UCSD-AML1 (cell line): ENCODE measurements at regions not wholly inside any gene's neighbourhood (a gene's known extent, or its start where the extent isn't known, plus 50 kb on each side); places are given as distances from the start of the nearest gene placed in this dataset.

Experiments used
- DNase-seq: peaks from one replicate; lab custom pipeline; 2025; ENCODE audit not compliant: unreplicated experiment; lab: John Stamatoyannopoulos, UW

DNA sequence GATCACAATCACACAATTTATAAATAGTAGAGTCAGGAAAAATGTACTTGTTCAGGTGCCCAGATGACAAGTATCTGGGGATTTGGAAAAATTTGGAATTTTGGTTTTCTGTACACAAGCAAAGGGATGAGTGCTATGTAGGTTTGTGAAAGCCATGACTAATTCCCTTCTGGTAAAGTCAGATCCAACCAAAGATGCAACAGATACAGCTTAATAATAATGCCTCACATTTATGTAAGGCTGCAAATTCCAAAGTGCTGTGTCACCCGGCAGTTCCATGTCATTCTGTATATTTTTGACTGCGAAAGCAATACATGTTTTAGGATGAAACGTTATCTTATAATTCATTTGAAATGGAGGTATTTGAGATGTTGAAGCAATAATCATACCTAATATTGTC, 102.7 kb upstream of the AGBL1 start:
- no peak for DNase-seq

DNA sequence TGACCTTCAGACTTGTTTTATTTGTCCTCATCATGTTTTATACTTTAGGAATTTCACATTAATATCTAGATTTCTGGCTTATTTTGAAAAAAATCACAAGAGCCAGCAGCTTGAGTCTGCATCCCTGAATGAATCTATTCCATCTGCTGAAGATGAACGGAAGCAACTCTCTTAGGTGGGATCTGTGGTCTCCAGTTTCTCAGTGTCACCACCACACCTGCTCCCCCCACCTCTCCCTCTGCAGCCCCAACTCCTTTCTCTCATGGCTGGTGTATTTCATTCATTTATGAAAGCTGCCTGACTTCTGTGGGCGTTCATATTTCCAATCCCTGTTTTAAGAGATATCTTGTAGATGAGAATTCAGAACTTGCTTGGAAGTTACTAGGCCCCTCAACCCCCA, 102.1 kb upstream of the AGBL1 start:
- no peak for DNase-seq

DNA sequence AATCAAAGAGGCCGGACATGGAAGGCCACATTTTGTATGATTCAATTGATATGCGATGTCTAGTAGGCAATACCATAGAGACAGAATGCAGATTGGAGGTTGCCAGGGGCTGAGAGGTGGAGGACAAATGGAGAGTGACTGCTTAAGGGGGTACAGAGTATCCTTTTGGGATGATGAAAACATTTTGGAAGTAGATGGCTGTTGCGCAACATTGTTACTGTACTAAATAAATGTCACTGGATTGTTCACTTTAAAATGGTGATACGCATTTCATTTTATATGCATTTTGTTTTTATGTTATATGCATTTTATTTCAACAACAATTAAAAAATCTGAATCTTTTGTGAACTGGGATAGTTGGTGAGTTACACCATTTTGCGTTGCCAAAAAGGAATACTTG, 99.7 kb upstream of the AGBL1 start:
- no peak for DNase-seq

DNA sequence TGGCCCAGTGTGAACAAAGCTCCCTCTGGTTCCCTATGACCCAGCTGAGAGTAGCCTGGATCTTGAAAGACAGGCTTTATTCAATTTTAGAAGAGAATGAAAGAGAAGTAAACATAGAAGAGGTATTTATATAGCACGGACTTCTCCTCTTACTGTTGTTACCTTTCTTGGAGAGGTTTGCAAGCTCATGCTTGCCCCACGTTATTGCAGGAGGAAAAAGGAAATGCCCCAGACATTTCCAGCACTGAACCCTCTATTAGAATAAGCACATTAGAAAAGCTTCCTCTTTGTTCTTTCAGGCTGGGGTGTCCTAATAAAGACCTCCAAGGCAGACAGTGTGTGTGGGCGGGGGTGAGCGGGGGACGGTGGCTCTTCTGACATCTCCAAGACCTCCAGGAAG, 98.7 kb upstream of the AGBL1 start:
- DNase-seq = no peak

DNA sequence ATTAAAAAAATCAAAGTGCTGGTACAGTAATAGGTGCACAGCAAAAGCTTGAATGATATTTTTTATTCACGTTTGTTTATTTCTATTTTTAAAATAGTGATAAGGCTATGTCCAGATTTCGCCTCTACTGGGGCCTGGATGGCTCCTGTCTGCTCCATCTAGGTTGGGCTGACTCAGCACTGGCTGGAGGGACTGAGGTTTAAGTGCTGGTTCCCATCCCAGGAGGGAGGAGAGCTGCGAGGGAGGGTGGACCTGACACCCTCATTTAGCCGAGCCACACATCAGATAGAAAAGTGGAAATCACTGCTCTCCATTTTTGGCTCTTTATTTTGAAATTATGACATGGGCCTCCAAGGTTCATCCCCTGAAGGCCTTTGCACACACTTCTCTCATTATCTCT, 95.4 kb upstream of the AGBL1 start:
- DNase-seq = no peak

DNA sequence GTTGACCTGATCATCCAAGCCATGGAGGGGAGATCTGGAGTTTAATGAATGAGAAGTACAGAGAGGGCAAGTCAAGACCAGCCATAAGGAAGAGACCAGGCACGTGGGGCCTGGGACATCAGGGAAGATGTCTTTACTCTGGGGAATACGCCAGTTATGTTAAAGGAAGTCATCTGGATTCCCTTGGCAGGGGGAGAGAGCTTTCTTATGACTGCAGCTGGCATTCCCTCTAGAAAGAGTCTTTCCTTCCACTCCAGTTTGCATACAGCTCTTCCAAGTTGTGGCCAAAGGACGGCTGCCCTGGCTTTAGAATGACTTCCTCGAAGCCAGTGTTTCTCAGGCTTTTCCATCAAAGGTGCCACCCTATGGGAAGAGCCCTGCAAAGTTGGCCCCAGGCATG, 93.6 kb upstream of the AGBL1 start:
- DNase-seq = no peak

DNA sequence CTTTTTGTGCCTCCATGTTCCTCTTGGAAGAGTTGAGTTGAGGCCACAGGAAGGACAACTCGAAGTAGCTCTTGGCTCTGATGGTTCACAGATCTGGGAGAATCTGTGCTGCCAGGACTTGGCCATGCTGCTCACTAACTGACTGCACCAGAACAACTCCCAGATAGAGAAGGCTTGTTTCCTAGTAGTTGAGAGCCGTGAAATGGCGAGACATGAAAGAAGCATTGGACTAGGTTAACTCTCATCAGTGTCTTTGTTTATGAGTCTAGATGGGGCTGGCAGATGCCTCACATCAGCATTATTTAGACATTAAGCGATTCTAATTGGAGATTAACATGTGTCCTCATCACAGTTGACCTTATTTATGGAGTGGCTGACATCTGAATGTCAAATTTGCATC, 92.9 kb upstream of the AGBL1 start:
- DNase-seq = no peak

DNA sequence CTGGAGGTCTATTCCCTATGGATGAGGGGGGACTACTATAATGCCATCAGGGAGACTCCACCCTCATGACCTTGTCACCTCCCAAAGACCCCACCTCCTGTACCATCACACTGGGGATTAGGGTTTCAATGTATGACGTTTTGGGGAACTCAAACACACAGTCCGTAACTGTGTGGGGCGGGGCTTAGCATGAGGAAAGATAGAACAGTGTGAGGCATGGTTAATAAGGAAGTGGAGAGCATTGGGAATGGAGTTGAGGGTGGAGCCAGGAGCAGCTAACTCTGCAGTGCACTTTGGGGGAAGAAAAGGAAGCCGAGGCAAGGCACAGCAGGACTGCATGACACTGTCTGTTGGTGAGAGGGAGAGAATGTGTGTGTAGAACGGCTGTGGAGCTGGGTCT, 90.9 kb upstream of the AGBL1 start:
- DNase-seq = no peak

DNA sequence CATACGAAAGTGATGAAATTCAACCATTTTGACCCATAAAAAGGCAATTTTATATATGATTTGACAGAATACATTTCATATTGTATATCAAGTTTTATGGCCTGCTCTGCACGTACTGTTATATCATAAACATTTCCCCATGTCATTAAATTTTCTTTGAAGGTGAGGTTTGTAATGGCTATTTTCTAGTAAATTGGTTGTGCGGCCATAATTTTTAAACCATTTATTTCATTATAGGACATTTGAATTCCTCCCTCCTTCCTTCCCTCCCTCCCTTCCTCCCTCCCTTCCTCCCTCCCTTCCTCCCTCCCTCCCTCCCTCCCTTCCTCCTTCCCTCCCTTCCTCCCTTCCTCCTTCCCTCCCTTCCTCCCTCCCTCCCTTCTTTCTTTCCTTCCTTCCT, 87.4 kb upstream of the AGBL1 start:
- DNase-seq = no peak

DNA sequence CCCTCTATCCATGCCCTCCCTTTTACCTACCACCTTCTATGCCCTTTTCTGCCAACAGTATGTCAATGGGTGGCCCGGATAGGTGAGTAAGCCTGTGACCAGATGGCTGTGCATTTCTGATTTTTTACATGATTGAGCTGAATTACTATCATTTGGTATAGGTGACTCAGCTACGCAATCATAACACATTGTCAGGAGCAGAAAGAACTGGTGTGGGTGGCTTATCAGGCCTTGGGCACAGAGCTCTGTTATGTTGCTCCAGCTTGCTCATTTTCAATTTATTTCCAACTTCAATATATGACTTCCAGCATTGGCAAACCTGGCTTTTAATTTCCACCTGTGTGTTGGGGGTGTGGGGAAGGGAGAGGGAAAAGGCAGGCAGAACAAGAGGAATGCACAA, 86.6 kb upstream of the AGBL1 start:
- DNase-seq = no peak

DNA sequence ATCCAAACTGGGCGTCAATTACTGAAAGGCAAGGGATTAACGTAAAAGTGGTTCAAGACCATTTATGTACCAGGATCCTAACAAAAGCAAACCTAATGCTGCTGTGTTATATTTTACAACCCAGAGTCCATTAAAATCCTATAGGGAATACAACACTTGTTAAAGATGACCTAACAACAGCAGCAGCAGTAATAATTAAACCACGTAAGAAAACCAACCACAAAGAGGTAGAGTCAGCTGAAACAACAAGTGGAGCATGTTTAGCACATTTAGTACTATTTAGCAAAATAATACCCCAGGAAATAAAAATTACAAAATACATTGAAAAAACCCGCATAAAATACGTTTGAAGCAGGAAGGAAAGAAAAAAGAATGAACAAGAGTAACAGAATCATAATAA, 82.1 kb upstream of the AGBL1 start:
- DNase-seq = no peak

DNA sequence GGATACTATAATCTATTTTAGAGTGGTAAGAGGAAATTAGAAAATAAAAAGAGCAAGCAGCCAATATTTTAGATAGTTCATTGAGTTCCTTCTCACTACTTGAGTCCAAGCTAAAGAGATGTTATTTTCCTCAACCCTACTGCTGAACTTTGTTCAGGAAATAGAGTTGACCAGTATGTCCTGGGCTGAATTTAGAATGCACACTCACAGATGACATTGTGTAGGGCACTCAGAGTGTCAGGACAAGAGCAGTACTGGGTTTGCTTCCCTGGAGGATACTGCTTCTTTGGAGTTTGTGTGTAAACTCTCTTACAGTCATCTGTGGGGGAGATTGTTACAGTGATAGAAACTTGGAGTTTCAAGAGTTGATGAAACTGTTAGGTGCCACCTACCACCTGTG, 80.0 kb upstream of the AGBL1 start:
- no peak for DNase-seq

DNA sequence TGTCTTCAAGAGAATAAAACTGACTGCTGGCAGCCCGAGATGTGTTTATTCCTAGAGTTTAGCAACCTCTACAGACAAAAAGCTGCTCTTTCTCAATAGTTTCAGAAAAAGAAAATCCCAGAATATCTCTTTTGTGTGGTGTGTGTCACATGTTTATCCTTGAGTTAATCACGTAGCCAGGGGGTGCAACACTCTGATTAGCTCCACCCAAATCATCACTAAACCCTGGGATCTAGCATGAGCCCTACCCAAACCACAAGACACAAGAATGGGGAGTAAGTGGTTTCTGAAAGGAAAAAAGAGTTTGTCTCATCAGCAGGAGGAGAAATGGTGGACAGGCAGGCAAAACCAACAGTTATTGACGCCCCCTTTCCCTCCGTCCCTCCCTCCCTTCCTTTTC, 78.5 kb upstream of the AGBL1 start:
- no peak for DNase-seq

DNA sequence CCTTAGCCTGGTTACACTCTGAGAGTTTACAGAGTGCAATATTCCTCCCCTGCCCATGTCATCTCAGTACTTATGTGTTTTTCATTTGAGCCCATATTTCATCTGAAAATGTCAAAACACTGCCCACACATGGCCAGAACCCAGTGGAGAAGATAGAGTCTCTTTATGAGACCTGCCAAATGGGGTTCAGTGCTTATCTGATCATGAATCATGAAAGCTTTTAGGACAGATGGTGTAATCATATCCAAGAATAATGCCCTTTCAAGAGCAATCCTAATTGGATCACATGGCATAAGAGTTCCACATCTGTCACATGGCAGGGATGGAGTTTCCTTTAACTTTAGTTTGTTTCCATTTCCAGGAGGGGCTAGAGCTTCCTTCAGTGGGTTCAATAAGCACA, 77.2 kb upstream of the AGBL1 start:
- DNase-seq = no peak

DNA sequence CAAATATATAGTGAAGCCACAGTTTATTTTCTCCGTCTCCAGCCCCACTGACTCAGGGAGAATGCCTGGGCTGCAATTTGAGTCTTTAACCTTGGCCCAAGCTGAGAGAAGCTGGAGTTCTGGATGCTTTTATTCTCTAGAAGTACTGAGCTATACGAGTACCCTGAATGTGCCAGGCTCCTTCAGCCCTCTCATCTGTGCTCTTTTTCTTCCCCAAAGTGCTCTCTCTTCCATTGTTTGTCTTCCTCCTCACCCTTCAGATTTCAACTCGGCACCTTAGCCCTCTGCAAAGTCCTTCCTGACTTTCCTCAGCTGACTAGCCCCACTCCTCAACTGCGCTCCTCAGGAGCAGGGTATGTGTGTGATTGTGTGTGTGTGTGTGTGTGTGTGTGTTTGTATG, 75.6 kb upstream of the AGBL1 start:
- no peak for DNase-seq

DNA sequence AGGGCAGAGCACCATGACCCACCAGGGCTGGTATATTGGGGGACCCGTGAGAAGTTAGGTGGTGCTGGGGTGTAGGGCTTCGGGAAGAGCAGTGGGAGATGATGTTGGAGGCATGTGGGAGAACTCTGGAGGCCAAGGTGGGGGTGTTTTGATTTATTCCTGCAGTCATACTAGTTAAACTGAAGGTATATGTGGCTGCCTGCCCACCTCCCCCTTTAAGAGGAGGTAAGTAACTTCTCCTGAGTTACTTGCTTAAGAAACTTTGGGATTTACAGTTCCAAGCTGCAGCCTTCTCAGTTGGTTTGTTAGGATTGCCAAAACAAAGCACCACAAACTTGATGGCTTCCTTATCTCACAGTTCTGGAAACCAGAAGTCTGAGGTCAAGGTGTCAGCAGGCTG, 73.1 kb upstream of the AGBL1 start:
- no peak for DNase-seq

DNA sequence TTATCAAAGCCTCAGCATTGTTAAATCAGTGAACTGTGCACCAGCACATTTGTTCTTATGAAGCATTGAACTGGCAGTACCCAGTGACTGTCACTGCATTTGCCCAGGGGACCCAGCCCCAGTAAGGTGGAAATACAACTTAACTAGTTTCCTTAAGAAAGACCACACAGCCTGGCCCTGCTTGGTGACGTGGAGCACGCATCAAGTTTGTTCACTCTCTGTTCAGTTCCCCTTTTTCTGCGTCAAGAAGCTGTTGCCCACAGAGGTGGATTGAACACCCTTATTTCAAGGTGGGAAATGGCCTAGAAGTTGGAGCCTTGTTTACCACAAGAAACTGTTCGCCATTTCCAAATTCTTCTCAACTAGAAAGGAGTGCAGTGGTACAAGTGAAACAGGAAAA, 69.9 kb upstream of the AGBL1 start:
- DNase-seq = no peak

DNA sequence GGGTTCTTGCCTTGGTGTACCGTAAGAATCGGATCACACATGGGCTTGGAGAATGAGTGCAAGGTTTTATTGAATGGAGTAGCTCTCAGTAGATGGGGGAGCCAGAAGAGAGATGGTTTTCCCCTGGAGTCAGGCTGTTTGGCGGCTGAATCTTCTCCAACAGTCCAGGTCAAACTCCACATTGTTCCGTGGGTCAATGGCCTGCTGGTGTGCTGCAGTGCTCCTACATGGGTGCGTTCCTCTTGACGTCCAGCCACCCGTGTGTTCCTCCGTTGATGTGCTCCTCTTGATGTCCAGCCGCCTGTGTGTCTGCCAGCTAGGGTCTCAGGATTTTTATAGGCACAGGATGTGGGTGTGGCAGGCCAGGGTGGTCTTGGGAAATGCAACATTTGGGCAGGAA, 69.3 kb upstream of the AGBL1 start:
- DNase-seq = no peak

DNA sequence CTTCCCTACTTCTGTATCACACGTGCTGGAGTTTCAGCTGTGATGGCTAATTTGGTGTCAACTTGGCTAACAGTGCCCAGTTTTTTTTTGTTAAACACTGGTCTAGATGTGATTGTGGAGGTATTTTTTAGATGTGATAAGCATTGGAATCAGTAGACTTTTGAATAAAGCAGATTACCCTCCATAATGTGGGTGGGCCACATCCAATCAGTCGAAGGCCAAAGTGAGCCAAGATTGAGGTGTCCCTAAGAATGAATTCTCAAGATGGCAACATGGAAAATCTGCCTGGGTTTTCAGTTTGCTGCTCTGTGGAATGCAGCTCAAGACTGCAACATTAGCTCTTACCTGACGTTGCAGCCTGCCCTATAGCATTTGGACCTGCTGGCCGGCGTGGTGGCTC, 68.8 kb upstream of the AGBL1 start:
- no peak for DNase-seq

DNA sequence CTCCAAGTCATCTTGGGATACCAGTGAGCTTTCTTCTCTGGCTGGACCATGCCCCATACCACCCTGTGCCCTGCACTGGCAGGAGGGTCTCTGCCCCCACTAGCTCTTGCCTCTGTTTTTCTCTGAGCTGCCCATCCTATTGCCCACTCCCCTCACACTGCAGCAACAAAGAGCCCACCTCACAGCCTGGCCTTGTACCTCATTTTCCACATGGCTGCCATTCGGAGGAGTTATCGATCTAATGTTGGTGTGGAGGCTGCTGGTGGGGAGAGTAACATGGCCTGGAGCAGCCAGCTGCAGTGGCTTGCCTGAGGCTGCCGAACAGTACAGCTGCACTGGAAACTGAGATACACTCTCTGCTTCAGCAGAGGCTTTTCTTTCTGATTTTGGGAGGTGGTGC, 65.7 kb upstream of the AGBL1 start:
- DNase-seq = no peak

DNA sequence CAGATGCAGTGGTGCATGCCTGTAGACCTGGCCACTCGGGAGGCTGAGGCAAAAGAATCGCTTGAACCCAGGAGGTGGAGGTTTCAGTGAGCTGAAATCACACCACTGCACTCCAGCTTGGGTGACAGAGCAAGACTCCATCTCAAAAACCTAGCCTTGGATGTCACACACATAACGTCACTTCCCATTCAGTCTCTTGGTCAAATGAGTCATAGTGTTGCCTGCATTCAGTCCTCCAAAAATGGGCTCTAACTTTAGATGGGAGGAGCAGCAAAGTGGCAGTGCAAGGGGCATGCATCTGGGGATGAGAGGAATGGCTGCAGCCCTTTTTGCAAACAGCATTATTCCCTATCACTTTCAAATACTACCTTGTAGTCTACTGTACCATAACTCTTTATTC, 62.9 kb upstream of the AGBL1 start:
- DNase-seq = no peak

DNA sequence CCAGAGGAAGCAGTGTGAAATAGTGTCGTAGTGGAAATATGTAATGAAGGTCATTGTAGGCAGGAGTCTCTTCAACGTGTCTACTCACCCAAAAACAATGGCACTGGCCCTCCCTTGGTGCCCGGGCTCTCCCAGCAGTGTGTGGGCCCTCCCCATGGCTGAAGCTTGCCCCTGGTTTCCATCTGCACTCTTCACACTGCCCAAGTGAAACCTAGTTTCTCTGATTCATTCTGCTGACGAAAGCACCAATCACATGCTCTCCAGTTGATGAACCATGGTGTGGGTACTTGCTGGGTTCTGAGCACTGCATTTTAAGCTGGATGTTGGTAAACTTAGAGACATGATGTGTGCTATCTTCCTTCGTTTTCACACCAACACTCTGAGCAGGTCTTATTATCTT, 61.0 kb upstream of the AGBL1 start:
- DNase-seq = no peak

DNA sequence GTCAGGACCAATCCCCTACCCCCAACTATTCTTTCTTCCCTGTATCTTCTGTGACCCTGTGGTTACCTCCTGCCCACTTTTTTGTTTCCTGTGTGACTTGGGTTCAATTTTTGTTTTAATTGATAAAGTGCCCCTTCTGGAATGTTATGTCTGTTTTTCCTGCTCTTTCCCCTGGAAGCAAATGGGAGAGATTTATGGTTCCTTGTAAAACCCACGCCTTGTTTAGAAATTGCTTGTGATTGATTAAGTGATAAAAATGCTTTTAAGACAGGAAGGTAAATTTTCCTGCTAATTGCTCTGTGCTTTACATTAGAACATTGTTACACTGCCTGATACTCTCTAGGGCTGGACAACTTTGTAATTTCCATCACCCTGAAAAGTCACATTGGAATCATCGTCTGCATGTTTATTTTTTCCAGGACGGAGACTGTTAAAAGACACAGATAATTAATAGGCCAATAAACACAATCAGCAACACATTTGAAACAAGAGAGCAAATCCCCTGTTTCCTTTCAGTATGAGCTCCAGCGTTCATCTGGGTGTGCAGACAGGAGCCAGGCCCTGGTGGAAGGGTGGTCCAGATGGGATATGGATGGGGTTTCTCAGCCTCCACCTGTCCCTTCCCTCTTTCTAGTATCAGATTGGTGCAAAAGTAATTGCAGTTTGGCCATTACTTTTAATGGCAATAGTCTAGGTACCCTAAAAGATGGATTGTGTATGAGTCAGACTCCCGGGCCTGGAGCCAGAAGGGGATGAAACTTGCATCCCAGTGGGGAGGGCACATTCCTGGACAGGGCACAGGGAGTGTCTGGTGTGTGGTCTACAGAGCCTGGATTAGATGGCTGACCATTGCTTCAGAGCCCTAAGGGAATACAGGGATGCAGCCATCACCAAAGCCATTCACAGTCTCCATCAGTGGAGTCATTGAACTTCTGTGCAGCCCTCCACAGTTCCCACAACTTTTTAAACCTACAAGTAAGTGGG, 58.1 kb upstream of the AGBL1 start:
- no peak for DNase-seq
